Duodenal mucosa (tissue), 2 donors: ENCODE measurements at regions not wholly inside any gene's neighbourhood (a gene's known extent, or its start where the extent isn't known, plus 50 kb on each side); places are given as distances from the start of the nearest gene placed in this dataset.
"Not testable (repeated sequence)": the region's sequence is repeated elsewhere in the genome, so short reads cannot be mapped to it uniquely, and the experiment has no call there.

Experiments used
- H3K27ac ChIP-seq: one replicate; pipeline ENCODE4 v1.7.0; 2013; ENCODE audit warnings: low read depth, low read length
- H3K27me3 ChIP-seq, 2 donors: one replicate each; pipeline ENCODE4 v1.7.0; 2013; ENCODE audit warnings: low read length in 2 of 2, control low read depth in 1 of 2; ENCODE audit not compliant: insufficient read depth in 2 of 2, control insufficient read depth in 1 of 2
- H3K36me3 ChIP-seq, 2 donors: one replicate each; pipeline ENCODE4 v1.7.0; 2013; ENCODE audit warnings: low read length in 2 of 2, control low read depth in 1 of 2; ENCODE audit not compliant: insufficient read depth in 2 of 2, control insufficient read depth in 1 of 2
- H3K4me1 ChIP-seq, 2 donors: one replicate each; pipeline ENCODE4 v1.7.0; 2013; ENCODE audit warnings: low read length in 2 of 2, control low read depth in 1 of 2; ENCODE audit not compliant: insufficient read depth in 2 of 2, control insufficient read depth in 1 of 2
- H3K4me3 ChIP-seq, 2 donors: one replicate each; pipeline ENCODE4 v1.7.0; 2013; ENCODE audit warnings: low read length in 2 of 2, low read depth in 1 of 2
- H3K9ac ChIP-seq, 2 donors: one replicate each; pipeline ENCODE4 v1.7.0; 2013; ENCODE audit warnings: low read length in 2 of 2, low read depth in 1 of 2
- H3K9me3 ChIP-seq, 2 donors: one replicate each; pipeline ENCODE4 v1.7.0; 2013; ENCODE audit warnings: low read length in 2 of 2, control low read depth in 1 of 2; ENCODE audit not compliant: control insufficient read depth in 1 of 2

DNA sequence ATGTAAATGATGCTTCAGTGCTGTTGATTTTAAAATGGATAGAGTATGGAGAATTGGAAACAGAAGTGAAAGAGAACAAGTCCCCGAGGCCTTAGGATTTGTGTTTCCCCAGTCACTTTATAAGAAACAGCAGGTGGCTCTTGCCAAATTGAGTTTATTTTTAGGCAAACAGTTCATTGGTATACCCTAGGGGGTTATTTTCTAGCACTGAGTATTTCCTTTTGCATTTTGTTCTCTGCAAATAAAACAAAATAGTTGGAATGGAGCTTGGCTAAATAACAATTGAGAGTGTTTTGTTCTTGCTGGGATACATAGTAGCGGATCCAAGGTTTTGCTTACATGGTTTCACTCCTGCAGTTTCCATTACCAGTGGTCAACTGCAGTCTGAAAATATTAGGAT, 591.1 kb upstream of the C16orf82 start:
- Histone ChIP-seq H3K9me3 (peaks cover 3 to 4% of the 10 kb centered on the region in 2 donors), H3K9ac (no peak overlapping the region), H3K4me1 (no peaks in the 10 kb centered on the region), H3K36me3 (no peaks in the 10 kb centered on the region), H3K27ac (no peak overlapping the region), H3K27me3 (no peaks in the 10 kb centered on the region), H3K4me3 (no peak overlapping the region)

DNA sequence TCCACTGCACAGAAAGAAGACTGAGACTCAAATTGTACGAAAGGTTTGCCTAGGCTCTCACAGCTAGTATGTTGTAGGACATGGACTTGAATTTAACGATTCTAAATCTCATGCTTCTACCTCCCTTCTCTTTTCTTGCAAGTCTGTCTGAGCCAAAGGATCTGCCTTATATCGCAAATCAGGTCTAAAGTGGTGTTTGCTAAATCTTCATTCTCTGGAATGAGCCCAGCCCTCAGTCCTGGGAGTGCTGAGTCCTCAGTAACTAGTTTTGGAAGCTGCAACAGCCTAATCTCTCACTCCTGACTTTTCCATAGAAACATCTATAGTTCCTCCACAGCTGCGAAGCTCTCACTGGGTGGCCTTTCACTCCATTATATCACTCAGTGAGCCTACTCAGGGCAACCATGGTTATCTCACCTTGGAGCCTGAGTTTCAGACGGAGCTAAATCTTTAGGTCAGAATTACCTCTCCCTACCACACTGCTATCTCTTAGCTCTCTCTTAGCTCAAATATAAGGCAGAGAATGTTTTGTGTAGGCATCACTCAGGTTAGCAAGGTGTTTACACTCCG, 575.5 kb upstream of the C16orf82 start:
- H3K27ac ChIP-seq = no peak overlapping the region
- peaks cover 0 to under 1% of the 10 kb centered on the region in 2 donors for H3K9me3 ChIP-seq
- no peak overlapping the region for H3K9ac ChIP-seq
- H3K36me3 ChIP-seq = no peaks in the 10 kb centered on the region
- H3K4me1 ChIP-seq = no peaks in the 10 kb centered on the region
- no peak overlapping the region for H3K4me3 ChIP-seq
- no peaks in the 10 kb centered on the region for H3K27me3 ChIP-seq

- Histone ChIP-seq H3K9ac (no peak overlapping the region), H3K27me3 (no peaks in the 10 kb centered on the region), H3K9me3 (peaks cover 0 to 2% of the 10 kb centered on the region in 2 donors), H3K4me1 (no peaks in the 10 kb centered on the region), H3K27ac (no peak overlapping the region), H3K36me3 (no peaks in the 10 kb centered on the region), H3K4me3 (no peak overlapping the region)
Observed at GRCh38 chr16:26491962-26492361, 574.8 kb upstream of the C16orf82 start.

DNA sequence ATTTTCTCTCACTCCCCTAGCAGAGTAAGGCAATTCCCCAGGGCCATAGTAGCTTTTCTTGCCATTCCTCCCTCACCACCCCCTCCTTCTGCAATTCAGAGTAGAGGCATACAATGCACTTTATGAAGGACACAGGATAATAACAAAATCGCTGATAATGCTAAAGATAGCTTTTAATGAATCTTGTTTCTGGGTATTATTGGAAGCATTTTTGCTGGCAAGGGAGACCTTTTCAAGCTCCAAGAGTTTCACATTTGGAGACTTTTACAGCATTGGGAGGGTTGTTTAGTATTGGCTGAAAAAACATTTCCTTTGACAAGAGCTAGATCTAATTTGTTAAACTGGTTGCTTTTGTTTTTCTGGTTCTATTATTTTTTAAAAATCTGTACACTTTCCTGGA, 573.0 kb upstream of the C16orf82 start:
- Histone ChIP-seq H3K36me3 (no peaks in the 10 kb centered on the region), H3K4me3 (no peak overlapping the region), H3K27ac (no peak overlapping the region), H3K9ac (no peak overlapping the region), H3K4me1 (no peaks in the 10 kb centered on the region), H3K27me3 (no peaks in the 10 kb centered on the region), H3K9me3 (peaks cover 0 to 2% of the 10 kb centered on the region in 2 donors)

DNA sequence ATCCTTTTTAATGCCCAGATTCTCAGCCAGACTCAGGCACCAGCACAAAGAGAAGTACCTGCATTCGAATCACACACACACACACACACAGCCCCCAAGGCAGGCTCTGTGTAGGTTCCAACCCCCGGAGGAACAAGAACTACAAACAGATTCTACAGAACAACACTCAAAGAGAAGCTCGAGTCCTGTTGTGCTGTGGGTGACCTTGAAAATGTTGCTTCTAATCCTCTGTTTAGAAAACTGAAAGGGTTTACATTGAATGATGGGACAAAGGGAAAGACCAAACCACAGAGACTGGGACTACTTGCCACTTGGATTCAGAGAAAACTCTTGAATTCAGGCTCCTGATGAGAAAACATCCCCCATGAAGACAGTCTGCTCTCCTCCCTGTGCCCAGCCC, 568.8 kb upstream of the C16orf82 start:
- Histone ChIP-seq H3K9ac (no peak overlapping the region), H3K4me1 (no peaks in the 10 kb centered on the region), H3K27ac (no peak overlapping the region), H3K36me3 (no peaks in the 10 kb centered on the region), H3K27me3 (no peaks in the 10 kb centered on the region), H3K4me3 (no peak overlapping the region), H3K9me3 (peaks cover 0 to 2% of the 10 kb centered on the region in 2 donors)

- H3K27me3 ChIP-seq = no peaks in the 10 kb centered on the region
- no peak overlapping the region for H3K27ac ChIP-seq
- peaks cover 0 to 2% of the 10 kb centered on the region in 2 donors for H3K9me3 ChIP-seq
- H3K9ac ChIP-seq = no peak overlapping the region
- no peaks in the 10 kb centered on the region for H3K36me3 ChIP-seq
- H3K4me3 ChIP-seq = no peak overlapping the region
- no peaks in the 10 kb centered on the region for H3K4me1 ChIP-seq
Observed at GRCh38 chr16:26500326-26500725, 566.4 kb upstream of the C16orf82 start.

- H3K9ac ChIP-seq = no peak overlapping the region
- no peaks in the 10 kb centered on the region for H3K27me3 ChIP-seq
Observed at GRCh38 chr16:26505496-26505895, 561.2 kb upstream of the C16orf82 start.

GRCh38 chr16:26508946-26509345, 557.8 kb upstream of the C16orf82 start:
- H3K4me1 ChIP-seq, H3K9ac ChIP-seq, H3K27me3 ChIP-seq, H3K4me3 ChIP-seq, H3K27ac ChIP-seq, H3K9me3 ChIP-seq, H3K36me3 ChIP-seq: not testable (repeated sequence)

More at GRCh38 chr16:26505496-26505895, 561.2 kb upstream of the C16orf82 start:
- H3K4me1 ChIP-seq = no peaks in the 10 kb centered on the region
- no peaks in the 10 kb centered on the region for H3K36me3 ChIP-seq
- H3K4me3 ChIP-seq = no peak overlapping the region
- H3K9me3 ChIP-seq = no peaks in the 10 kb centered on the region
- no peak overlapping the region for H3K27ac ChIP-seq

- Histone ChIP-seq H3K9ac (no peak overlapping the region), H3K4me1 (no peaks in the 10 kb centered on the region), H3K36me3 (no peaks in the 10 kb centered on the region), H3K9me3 (no peaks in the 10 kb centered on the region), H3K4me3 (no peak overlapping the region), H3K27me3 (no peaks in the 10 kb centered on the region), H3K27ac (no peak overlapping the region)
Observed at GRCh38 chr16:26510924-26511323, 555.8 kb upstream of the C16orf82 start.

DNA sequence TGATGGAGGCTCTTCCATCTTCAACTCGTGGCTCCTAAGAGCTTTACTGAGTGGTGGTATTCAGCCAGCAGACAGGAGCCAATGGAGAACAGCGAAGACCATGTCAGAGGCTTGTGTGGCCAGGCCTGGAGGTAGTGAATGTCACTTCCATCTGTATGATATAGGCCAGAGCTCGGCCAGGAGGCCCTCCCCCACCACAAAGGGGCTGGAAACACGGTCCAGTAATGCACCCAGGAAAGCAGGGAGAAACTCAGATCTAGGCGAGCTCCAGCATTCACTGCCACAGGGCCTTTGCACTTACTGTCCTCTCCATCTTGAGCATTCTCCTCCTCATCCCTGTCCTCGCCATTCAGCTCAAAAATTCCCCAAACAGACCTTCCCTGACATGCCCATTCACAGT, 555.3 kb upstream of the C16orf82 start:
- Histone ChIP-seq H3K27me3 (no peaks in the 10 kb centered on the region), H3K27ac (no peak overlapping the region), H3K36me3 (no peaks in the 10 kb centered on the region), H3K4me1 (no peaks in the 10 kb centered on the region), H3K4me3 (no peak overlapping the region), H3K9ac (no peak overlapping the region), H3K9me3 (no peaks in the 10 kb centered on the region)

DNA sequence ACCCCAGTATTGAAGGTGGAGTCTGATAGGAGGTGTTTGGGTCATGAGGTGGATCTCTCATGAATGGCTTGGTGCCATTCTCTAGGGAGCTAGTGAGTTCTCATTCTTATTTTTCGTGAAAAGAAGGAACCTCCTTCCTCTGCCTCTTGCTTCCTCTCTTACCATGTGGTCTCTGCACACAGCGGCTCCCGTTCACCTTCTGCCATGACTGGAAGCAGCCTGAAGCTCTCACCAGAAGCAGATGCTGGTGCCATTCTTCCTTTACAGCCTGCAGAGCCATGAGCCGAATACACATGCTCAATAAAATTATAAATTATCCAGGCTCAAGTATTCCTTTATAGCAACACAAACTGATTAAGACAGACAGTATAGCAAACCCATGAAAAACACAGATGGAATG, 545.1 kb upstream of the C16orf82 start:
- Histone ChIP-seq H3K36me3 (no peaks in the 10 kb centered on the region), H3K4me1 (no peaks in the 10 kb centered on the region), H3K9ac (no peak overlapping the region), H3K4me3 (no peak overlapping the region), H3K27ac (no peak overlapping the region), H3K9me3 (no peaks in the 10 kb centered on the region), H3K27me3 (no peaks in the 10 kb centered on the region)
